HG03025 (cell line): ENCODE measurements at regions not wholly inside any gene's neighbourhood (a gene's known extent, or its start where the extent isn't known, plus 50 kb on each side); places are given as distances from the start of the nearest gene placed in this dataset.
"Not testable (repeated sequence)": the region's sequence is repeated elsewhere in the genome, so short reads cannot be mapped to it uniquely, and the experiment has no call there.

Experiments
- ATAC-seq: cut with Tn5 transposase; IDR thresholded peaks from one replicate; pipeline ENCODE4 v1.9.1; 2021; ENCODE audit warnings: mild to moderate bottlenecking, moderate library complexity; ENCODE audit not compliant: unreplicated experiment, low FRiP score

DNA sequence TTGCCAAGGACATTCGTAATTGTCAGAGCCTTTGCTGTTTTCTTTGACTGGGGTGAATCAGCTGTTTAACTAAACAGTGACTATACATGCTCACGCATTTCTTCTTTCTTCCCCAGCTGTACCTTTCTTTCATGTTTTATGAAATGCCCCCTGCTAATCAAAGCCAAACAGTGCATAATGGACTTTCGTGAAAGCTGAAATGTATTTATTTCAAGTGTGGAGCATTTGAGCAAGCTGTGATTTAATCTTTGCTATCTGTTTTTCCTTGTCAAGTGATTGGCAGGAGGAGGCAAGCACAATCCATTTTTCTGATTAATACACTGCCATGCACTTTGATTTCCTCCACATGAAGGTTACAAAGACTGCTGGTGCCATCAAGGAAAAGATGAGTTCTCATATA lies 831.7 kb upstream of the SPRY2 start:
- no peak for ATAC-seq

DNA sequence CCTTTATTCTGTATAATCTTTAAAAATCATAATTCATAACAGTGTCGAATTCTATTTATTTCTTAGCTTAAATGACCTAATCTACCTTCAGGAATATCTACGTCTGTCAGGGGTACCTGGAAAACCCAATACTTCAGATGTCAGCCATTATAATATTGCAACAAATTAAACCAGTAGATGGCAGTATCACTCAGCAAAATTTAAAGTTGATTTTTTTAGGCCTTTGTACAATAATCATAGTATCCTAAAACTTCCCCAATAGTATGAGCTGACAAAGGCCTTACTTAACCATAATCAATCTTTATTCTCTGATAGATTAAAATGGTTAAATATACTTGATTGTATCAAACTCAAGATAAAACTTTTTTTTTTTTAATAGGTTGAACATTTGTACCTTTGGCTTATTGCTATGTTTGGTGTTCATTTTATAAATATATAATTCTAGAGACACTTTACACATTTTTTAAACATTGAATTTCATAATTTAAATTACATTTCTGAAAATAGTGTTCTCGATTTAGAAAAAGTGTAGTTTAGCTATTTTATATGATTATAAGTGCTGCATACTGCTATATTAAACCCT lies 830.2 kb upstream of the SPRY2 start:
- ATAC-seq, result no peak

DNA sequence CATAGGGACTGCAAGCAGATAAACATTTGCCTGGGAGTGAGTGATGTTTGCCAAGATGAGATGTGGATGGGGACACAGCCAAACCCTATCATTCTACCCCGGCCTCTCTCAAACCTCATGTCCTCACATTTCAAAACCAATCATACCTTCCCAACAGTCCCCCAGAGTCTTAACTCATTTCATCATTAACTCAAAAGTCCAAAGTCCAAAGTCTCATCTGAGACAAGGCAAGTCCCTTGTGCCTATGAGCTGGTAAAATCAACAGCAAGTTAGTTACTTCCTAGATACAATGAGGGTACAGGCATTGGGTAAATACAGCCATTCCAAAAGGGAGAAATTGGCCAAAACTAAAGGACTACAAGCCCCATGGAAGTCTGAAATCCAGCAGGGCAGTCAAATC lies 822.9 kb upstream of the SPRY2 start:
- not testable (repeated sequence) for ATAC-seq

DNA sequence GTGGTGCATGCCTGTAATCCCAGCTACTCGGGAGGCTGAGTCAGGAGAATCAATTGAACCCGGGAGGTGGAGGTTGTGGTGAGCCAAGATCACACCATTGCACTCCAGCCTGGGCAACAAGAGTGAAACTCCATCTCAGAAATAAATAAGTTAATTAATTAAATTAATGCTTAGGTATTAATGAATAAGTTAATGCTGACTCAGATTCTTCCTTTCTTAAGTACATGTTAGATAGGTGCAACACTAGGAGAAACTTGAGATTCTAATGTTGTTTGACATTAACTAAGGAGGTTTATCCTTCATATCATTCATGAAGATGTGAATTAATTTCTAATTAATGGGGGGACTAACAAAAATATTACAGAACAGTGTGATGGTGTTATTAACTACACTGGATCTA lies 812.6 kb upstream of the SPRY2 start:
- no peak for ATAC-seq

DNA sequence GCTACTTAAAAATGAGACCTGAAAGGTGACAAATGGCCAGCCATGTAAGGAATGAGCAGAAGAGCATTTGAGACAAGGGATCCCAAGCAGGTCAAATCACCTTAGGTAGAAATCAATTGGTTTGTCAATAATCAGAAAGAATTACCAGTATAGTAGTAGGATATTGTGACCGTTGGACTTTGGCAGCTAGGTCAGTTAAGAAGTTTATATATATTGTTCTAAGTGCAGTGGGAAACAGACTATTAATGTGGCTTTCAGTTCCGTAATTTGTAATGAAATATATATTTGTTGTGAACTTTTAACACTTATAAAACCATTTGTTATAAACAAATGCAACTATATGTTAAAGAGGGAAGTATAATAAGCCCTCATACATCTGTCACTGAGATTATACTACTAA lies 807.9 kb upstream of the SPRY2 start:
- no peak for ATAC-seq

DNA sequence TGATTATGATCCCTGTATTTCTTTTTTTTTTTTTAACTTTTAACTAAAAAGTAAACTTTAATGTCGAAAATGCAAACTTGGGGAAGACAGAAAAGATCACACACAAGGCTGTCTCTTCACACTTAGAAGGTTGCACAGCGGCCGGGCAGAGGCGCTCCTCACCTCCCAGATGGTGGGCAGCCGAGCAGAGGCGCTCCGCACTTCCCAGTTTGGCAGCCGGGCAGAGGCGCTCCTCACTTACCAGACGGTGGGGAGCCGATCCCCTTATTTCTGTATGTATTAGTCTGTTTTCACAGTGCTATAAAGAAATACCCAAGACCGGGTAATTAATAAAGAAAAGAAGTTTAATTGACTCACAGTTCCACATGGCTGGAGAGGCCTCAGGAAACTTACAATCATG lies 805.6 kb upstream of the SPRY2 start:
- not testable (repeated sequence) for ATAC-seq

DNA sequence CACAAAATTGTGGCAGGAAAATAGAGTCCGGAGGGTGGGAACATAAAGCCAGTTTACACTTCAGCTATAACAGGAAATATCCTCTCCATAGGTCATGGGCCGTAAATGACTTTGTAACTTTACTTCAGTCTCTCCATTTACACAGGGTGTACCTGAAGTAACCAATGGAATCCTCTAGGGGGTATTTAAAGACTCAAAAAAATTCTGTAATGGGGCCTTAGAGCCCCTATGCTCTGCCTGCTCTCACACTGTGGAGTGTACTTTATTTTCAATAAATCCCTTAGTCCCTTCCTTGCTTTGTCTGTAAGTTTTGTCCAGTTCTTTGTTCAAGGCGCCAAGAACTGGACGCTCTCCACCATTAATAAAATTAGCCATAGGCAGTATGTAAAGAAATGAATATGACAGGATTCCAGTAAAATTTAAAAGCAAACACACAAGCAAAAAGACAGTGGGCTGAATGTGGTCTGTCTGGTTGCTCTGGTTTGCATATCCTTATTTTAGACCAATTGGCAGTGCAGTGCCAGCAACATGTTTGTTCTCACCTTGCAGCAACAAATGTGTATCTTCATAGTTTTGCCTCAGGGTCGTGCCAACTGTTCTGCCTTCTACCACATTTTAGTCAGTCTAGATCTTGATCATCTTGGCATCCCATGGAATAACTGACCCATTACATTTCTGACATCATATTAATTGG lies 801.5 kb upstream of the SPRY2 start:
- no peak for ATAC-seq

DNA sequence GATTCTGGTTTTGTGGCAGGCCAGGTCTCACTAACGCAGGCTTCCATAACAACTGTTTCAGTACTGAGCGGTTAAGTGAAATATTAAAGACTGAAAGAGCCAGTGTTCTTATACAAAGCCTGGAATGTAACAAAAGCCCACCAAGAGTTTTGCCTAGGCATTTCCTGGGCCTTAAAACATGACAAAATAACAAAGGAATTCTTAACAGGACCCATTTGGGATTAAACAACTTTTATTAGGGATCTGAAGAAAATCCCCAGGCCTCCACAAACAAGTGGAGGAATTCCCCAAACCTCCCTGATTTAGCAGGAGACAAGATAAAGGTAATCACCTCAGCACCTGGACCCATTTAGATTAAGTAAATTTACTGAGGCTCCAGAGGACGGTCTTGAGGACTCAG lies 799.7 kb upstream of the SPRY2 start:
- ATAC-seq, result no peak

DNA sequence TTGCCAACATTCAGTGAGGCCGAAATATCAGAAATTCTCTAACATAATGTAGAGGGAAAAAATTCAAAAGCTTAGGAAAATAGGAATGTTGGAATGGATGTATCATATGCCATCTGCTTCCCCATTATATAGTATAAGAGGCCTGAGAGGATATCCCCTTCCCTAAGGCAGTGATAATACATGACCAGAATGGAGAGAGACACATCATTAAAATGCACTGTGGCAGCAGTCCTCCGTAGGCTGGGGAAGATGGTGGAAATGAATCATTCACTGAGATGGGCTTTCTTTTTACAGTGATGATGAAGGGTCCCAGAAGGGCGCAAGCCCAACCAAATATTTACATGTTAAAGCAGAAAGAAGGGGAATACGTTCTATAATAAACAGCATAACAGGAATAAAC lies 799.1 kb upstream of the SPRY2 start:
- no peak for ATAC-seq

DNA sequence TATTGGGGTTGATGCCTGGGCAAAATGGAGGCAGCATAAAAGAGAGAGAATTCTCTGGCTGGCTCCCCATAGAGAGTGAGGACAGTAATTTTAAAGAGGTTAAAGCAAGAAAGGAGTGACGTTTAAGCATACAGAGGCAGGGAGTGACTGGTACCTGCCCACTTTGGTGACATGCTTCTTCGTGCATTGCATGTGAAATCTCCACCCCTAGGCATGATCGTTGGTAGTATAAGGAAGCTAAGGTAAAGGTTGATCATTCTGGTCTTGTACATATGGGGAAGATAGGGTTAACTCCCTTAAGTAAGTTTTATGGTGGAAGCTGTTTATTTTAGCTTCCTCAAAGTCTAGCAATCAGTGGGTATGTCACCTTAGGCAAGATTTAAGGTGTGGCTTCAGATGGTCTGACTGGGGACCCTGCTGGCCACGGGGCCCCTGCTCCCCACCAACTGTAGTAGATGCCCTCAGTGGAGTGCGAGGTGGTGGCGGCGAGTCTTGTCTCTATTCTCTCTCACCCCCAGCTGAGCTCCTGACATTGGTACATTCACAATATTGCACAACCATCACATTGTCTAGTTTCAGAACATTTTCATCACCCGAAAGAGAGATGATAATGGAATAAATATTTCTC lies 797.5 kb upstream of the SPRY2 start:
- ATAC-seq, result no peak

DNA sequence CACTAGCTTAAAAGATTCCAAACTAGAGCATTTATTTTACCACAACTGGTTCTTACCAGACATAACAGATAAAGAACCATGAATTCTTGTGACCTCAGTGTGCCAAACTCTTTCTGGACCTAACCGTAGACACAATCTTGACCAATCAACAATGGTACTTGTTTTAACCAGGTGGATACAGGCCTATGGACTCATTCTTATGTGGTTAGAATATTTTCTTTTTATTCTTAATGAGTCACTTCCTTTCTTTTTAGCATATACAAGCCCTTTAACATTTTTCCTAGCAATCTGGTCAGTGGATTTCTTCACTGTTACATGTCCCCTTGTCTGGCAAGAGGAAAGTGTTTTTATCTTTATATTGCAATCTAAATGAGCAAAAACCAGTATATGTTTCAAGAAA lies 792.1 kb upstream of the SPRY2 start:
- no peak for ATAC-seq

DNA sequence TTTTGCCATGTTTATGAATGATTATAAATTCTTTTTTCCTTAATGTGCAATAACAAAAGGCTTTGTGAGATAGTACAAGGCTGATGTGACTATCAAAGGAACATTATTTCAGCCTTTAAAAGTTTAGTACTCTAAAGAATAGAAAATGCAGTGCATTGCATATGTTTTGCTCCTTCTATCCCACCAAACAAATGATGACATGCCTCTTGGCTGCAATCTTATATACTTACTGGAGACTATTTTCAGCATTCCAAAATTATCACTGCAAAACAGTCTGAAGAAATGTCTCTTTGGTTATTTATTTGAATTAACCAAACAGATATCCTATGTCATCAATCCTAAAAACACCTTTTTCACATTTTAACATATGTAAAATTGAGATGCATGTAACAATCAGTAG lies 776.5 kb upstream of the SPRY2 start:
- ATAC-seq, result no peak

DNA sequence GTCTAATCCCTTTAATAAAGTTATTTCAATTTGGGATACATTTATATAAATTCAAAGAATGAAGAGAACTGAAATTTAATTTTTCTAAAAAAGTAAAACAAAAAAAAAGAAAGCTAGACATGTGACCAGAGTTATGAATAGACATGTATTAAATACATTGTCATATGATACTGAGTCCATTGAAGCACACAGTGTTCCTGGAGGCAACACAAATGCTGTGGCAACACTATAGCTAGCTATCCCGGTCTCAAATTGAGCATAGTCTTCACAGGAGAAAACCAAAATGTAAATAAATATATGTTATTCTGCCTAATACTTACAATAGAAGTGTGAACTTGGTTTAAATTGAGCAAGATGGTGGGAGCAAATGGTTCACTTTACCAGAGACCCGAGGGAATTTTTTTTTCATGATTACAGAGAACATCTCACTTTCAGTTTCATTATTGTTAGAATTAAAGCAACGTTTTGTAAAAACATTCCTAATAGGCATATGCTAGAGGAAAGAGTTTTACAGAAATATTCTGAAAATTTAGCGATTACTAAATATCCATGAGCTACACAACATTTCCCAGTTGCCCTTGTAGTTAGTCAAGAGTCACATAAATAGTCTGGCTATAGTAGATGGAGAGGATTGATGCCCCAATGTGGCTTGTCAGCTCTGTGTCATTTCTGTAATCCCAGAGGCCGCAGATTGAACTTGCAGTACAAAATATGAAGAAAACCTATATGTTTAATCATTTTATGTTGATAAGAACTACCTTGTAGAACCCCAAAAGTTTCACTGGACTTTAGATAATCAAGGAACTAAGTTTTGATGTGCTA lies 775.7 kb upstream of the SPRY2 start:
- no peak for ATAC-seq

DNA sequence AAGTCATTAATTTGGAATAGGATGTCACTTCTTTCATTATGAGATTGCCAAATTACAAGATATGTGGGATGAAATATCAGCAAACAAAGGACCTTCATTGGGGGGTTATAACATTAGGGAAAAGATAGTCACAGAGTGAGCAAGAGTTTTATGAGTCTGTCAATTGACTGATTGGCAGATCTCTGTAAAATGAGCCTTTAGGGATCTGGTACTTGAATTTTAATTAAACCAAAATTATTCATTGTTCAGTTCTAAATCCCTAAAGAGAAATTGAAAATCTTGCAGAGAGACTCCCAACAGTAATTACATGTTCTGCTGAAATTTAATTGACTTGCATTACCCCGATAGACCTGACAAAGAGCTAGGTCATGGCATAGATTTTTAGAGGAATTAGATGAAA lies 768.1 kb upstream of the SPRY2 start:
- ATAC-seq, result no peak

DNA sequence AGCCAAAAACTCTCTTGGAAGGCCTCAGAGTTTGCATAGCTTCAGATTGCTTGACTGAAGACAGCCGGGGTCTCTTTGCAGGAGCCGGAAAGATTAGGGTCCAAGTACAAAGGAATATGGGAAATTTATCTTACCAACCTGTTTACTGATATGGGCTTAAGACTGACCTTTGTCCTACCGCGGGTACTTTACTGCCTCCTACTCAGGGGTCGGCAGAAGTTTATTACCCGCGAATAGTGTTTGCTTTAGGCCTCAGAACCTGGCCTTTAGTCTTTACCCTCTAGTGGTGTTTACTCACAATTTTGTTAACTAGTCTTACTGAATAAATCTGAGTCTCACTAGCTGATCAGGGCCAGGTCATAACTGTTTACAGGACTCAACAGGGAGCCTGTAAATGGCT lies 765.4 kb upstream of the SPRY2 start:
- ATAC-seq, result no peak

DNA sequence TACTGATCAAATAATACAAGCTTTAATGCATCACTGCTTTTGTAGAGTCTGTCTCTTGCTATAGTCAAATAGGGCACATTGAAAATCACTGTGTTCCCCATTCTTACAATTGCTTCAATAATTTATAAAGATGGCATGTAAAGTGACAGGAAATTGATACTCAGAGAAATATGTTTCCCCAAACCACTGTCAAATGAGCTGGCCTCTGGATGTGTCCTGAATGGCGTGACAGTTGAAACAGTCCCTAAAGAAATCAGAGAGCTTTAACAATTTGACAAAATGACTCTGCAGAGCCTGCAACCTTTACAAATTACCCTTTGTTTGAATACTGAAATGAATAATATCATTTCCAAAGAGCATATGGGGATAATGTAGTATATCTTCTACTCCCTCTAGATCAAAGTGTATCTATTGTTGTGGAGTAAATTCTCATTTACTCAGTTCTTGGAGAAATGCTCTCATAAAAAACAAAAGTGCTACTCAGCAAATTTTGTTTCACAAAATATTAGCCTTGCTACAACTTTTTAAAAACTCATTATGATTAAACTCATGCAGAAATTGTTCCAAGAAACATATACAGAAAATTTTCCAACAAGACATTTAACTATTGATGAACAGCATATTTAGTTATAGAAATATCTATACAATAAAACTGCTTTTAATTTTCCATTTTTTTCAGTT lies 763.2 kb upstream of the SPRY2 start:
- no peak for ATAC-seq

DNA sequence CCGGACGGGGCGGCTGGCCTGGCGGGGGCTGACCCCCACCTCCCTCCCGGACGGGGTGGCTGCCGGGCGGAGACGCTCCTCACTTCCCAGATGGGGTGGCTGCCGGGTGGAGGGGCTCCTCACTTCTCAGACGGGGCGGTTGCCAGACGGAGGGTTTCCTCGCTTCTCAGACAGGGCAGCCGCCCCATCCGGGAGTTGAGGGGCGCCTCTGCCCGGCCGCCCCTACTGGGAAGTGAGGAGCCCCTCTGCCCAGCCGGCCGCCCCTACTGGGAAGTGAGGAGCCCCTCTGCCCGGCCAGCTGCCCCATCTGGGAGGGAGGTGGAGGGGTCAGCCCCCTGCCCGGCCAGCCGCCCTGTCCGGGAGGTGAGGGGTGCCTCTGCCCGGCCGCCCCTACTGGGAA lies 761.1 kb upstream of the SPRY2 start:
- ATAC-seq, result not testable (repeated sequence)

DNA sequence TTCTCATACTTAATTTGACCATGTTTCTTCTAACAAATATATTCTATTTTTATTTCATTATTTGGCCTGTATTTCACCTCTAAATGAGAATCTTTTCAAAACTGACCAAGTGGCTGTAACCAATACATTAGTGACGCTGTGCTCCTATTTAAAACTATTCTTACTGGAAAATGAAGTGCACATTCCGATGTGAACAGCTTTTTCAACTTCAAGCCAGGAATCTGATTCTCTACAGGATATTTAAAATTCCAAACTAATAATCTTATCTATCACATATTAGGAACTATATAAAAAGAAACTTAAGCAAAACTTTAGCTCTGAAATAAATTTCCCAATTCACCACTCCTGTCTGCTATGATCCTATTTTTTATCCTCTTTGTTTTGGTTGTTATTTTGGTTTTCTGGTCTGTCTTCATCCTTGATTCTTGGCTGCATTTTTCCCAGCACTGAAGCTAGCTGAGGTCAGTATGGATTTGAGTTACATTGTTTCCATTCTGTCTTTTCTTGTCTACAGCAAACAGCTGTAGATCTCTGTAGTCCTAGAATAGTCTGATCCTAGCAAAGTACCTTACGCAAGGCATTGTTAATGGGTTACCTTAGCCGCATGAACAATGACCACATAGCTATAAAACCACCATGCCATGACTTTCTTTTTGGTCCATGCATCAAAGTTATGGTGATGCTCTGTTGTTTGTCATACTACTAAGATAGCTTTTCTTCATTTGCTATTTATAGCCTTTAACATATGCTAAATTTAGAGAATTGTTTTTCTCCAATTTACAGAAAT lies 748.6 kb upstream of the SPRY2 start:
- no peak for ATAC-seq

DNA sequence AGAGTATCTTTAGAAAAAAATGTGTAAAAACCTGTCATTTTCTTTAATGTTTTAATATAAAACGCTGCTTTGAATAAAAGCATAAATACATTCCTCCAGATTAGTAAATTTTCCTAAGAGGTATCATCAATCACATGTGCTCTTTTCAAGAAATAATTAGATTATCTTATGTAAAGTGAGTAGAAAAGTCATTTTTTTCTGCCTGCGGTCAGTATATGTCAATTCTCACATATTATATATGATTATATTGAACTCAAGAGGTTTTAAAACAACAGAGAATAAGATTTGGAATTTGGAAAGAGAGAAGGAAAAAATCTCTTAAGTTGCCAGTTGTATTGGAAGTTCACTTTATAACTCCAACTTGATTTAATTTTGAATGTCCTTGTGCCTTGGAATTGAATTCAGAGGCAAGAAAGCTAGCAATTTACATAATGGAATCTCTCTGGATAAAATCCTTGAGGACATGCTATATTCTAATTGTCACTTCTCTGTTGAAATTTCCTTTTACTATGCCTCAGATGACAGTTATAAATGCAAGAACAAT lies 740.1 kb upstream of the SPRY2 start:
- ATAC-seq, result no peak

DNA sequence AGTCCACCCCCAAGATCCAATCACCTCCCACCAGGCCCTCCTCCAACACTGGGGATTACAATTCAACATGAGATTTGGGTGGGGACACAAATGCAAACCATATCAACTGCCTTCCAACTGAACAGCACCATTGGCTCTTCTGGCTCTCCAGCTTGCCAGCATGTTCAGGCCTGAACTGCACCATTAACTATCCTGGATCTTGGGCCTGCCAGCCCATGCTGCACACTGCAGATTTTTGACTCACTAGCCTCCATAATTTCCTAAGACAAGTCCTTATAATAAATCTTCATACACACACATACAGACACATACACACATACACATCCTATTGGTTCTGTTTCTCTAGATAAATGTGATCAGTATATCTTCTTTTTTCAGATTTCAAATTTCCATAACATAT lies 737.1 kb upstream of the SPRY2 start:
- ATAC-seq, result no peak
